GM23338 (cell line): ENCODE measurements at regions not wholly inside any gene's neighbourhood (a gene's known extent, or its start where the extent isn't known, plus 50 kb on each side); places are given as distances from the start of the nearest gene placed in this dataset.

Experiments
- ATAC-seq: fragments of 200-7000 bp; cut with Tn5 transposase; 3 replicates; pipeline ENCODE4 v1.9.1; 2020
- DNase-seq: peaks from one replicate; pipeline ENCODE4 v3.0.0-alpha.2; 2015; ENCODE audit warnings: low spot score
- H2AFZ ChIP-seq: fragments of 200-600 bp; sonication (generic); 2 replicates; pipeline ENCODE4 v1.8.0; 2016; ENCODE audit warnings: antibody characterized with exemption, mild to moderate bottlenecking, moderate library complexity
- H3F3A ChIP-seq: fragments of 200-600 bp; sonication (generic); replicated peaks from 2 replicates; pipeline ENCODE4 v1.8.0; 2017; ENCODE audit warnings: antibody characterized with exemption, mixed run types, low read depth
- H3K27ac ChIP-seq: fragments of 200-600 bp; sonication (generic); 2 replicates; pipeline ENCODE4 v1.6.1; 2016; ENCODE audit warnings: low read depth
- H3K27me3 ChIP-seq: fragments of 200-600 bp; sonication (generic); 2 replicates; pipeline ENCODE4 v1.8.0; 2016; ENCODE audit warnings: mild to moderate bottlenecking, mixed run types, moderate library complexity; ENCODE audit not compliant: insufficient read depth
- H3K36me3 ChIP-seq: fragments of 200-600 bp; sonication (generic); 2 replicates; pipeline ENCODE4 v1.8.0; 2016; ENCODE audit warnings: mild to moderate bottlenecking; ENCODE audit not compliant: insufficient read depth
- H3K4me1 ChIP-seq: fragments of 200-600 bp; sonication (generic); 2 replicates; pipeline ENCODE4 v1.8.0; 2016; ENCODE audit warnings: mild to moderate bottlenecking, moderate library complexity; ENCODE audit not compliant: insufficient read depth
- H3K4me2 ChIP-seq: fragments of 200-600 bp; sonication (generic); 2 replicates; pipeline ENCODE4 v1.7.1; 2017; ENCODE audit warnings: mixed run types
- H3K4me3 ChIP-seq: fragments of 200-600 bp; sonication (generic); 2 replicates; pipeline ENCODE4 v1.6.1; 2016; ENCODE audit warnings: mixed run types
- H3K79me2 ChIP-seq: fragments of 200-600 bp; sonication (generic); replicated peaks from 2 replicates; pipeline ENCODE4 v1.8.0; 2017; ENCODE audit warnings: mild to moderate bottlenecking; ENCODE audit not compliant: insufficient read depth
- H3K9me2 ChIP-seq: fragments of 200-600 bp; sonication (generic); 2 replicates; pipeline ENCODE4 v1.8.0; 2017; ENCODE audit not compliant: insufficient read depth
- H4K20me1 ChIP-seq: fragments of 200-600 bp; sonication (generic); replicated peaks from 2 replicates; pipeline ENCODE4 v1.8.0; 2017; ENCODE audit warnings: mild to moderate bottlenecking; ENCODE audit not compliant: insufficient read depth
- H3K27ac Mint-ChIP-seq: 2 replicates; pipeline ENCODE4 v1.8.0; 2020; ENCODE audit warnings: inconsistent platforms, mild to moderate bottlenecking, moderate library complexity, mixed read lengths
- H3K27me3 Mint-ChIP-seq: 3 replicates; pipeline ENCODE4 v1.8.0; 2022; ENCODE audit warnings: low read depth, mild to moderate bottlenecking, moderate library complexity, mixed read lengths, inconsistent platforms; ENCODE audit not compliant: insufficient read depth, poor library complexity
- H3K36me3 Mint-ChIP-seq: 3 replicates; pipeline ENCODE4 v1.8.0; 2021; ENCODE audit warnings: low read depth, mild to moderate bottlenecking, inconsistent platforms, moderate library complexity, mixed read lengths
- H3K4me1 Mint-ChIP-seq: 3 replicates; pipeline ENCODE4 v1.8.0; 2020; ENCODE audit warnings: mild to moderate bottlenecking, inconsistent platforms, mixed read lengths
- H3K4me3 Mint-ChIP-seq: 3 replicates; pipeline ENCODE4 v1.8.0; 2021; ENCODE audit warnings: moderate library complexity, mild to moderate bottlenecking, inconsistent platforms, mixed read lengths
- H3K9me3 Mint-ChIP-seq: 3 replicates; pipeline ENCODE4 v1.8.0; 2020; ENCODE audit warnings: moderate library complexity, mild to moderate bottlenecking, inconsistent platforms, mixed read lengths
- EZH2 ChIP-seq: fragments of 200-600 bp; sonication (generic); IDR thresholded peaks from one replicate; pipeline ENCODE4 v1.8.0; 2017; ENCODE audit warnings: antibody characterized with exemption, mild to moderate bottlenecking, low read depth; ENCODE audit not compliant: unreplicated experiment
- EZH2phosphoT487 ChIP-seq: fragments of 200-600 bp; sonication (generic); IDR thresholded peaks from one replicate; pipeline ENCODE4 v1.8.1; 2018; ENCODE audit warnings: antibody characterized with exemption; ENCODE audit not compliant: unreplicated experiment
- JUNB ChIP-seq: IDR thresholded peaks from one replicate; pipeline ENCODE4 v1.6.1; 2016; ENCODE audit warnings: antibody characterized with exemption; ENCODE audit not compliant: unreplicated experiment
- NANOG ChIP-seq: IDR thresholded peaks from 2 replicates; pipeline ENCODE4 v1.6.1; 2016; ENCODE audit warnings: antibody characterized with exemption, borderline replicate concordance
- POLR2AphosphoS5 ChIP-seq: IDR thresholded peaks from 2 replicates; pipeline ENCODE4 v1.6.1; 2016; ENCODE audit warnings: antibody characterized with exemption, low read depth
- STAT1 ChIP-seq: IDR thresholded peaks from one replicate; pipeline ENCODE4 v1.6.1; 2016; ENCODE audit warnings: antibody characterized with exemption; ENCODE audit not compliant: unreplicated experiment
- ZNF114 ChIP-seq: fragments of 250-450 bp; sonication (Bioruptor Pico); IDR thresholded peaks from 2 replicates; pipeline ENCODE4 v1.5.0; 2020; ENCODE audit warnings: mild to moderate bottlenecking, moderate library complexity
- TF ChIP-seq, protein P1 (sequence below): fragments of 250-450 bp; sonication (Bioruptor Pico); IDR thresholded peaks from 2 replicates; pipeline ENCODE4 v1.5.0; 2020; ENCODE audit warnings: mild to moderate bottlenecking, moderate library complexity

DNA sequence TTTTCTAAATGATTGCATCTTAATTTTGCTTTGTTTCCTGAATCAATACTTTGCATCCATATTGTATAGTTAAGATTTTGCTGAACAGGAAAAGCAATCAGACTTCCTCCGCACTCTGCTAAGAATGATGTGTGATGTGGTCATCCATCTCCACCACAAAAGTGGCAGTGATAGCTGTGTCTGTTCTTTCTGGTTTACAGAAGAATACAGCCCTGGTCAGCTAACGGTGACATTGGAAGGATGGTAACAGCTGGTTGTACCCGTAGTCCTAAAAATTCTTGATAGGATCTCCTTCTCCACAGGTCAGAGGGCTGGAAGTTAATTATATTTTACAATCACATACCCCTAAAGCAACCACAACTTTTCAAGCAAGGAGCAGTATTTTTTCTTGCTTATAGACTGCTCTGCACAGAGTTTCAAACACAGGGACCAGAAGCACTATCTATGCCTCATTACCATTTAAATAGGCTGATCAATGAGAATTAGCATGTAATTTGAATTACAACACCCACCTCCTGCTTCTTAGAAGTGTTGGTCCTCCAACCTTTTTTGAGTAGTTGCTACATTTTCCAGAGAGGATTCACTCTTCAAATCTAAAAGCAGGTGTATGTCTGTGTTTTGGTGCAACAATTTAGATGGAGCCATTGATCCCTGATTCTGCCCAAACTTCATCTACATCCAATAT, 1191.9 kb upstream of the NUDT12 start:
- no peaks in the 10 kb centered on the region for H4K20me1 ChIP-seq
- no peak overlapping the region for H3K4me3 ChIP-seq
- no peaks in the 10 kb centered on the region for H3K79me2 ChIP-seq
- Mint-ChIP-seq H3K4me1 (peaks cover 20% of the 10 kb centered on the region), H3K4me3 (peak overlapping the region; percentile 9; the same call in 1 of the 3 replicates), H3K9me3 (peaks cover 4% of the 10 kb centered on the region; the same call in 2 of the 3 replicates), H3K27ac (peak overlapping the region; percentile 36; the same call in 1 of the 2 replicates), H3K27me3 (no peaks in the 10 kb centered on the region), H3K36me3 (peaks cover 7% of the 10 kb centered on the region; the same call in 1 of the 3 replicates)
- DNase-seq (peak; percentile 71), ATAC-seq (peak; percentile 92)
- TF ChIP-seq, protein P1, sequence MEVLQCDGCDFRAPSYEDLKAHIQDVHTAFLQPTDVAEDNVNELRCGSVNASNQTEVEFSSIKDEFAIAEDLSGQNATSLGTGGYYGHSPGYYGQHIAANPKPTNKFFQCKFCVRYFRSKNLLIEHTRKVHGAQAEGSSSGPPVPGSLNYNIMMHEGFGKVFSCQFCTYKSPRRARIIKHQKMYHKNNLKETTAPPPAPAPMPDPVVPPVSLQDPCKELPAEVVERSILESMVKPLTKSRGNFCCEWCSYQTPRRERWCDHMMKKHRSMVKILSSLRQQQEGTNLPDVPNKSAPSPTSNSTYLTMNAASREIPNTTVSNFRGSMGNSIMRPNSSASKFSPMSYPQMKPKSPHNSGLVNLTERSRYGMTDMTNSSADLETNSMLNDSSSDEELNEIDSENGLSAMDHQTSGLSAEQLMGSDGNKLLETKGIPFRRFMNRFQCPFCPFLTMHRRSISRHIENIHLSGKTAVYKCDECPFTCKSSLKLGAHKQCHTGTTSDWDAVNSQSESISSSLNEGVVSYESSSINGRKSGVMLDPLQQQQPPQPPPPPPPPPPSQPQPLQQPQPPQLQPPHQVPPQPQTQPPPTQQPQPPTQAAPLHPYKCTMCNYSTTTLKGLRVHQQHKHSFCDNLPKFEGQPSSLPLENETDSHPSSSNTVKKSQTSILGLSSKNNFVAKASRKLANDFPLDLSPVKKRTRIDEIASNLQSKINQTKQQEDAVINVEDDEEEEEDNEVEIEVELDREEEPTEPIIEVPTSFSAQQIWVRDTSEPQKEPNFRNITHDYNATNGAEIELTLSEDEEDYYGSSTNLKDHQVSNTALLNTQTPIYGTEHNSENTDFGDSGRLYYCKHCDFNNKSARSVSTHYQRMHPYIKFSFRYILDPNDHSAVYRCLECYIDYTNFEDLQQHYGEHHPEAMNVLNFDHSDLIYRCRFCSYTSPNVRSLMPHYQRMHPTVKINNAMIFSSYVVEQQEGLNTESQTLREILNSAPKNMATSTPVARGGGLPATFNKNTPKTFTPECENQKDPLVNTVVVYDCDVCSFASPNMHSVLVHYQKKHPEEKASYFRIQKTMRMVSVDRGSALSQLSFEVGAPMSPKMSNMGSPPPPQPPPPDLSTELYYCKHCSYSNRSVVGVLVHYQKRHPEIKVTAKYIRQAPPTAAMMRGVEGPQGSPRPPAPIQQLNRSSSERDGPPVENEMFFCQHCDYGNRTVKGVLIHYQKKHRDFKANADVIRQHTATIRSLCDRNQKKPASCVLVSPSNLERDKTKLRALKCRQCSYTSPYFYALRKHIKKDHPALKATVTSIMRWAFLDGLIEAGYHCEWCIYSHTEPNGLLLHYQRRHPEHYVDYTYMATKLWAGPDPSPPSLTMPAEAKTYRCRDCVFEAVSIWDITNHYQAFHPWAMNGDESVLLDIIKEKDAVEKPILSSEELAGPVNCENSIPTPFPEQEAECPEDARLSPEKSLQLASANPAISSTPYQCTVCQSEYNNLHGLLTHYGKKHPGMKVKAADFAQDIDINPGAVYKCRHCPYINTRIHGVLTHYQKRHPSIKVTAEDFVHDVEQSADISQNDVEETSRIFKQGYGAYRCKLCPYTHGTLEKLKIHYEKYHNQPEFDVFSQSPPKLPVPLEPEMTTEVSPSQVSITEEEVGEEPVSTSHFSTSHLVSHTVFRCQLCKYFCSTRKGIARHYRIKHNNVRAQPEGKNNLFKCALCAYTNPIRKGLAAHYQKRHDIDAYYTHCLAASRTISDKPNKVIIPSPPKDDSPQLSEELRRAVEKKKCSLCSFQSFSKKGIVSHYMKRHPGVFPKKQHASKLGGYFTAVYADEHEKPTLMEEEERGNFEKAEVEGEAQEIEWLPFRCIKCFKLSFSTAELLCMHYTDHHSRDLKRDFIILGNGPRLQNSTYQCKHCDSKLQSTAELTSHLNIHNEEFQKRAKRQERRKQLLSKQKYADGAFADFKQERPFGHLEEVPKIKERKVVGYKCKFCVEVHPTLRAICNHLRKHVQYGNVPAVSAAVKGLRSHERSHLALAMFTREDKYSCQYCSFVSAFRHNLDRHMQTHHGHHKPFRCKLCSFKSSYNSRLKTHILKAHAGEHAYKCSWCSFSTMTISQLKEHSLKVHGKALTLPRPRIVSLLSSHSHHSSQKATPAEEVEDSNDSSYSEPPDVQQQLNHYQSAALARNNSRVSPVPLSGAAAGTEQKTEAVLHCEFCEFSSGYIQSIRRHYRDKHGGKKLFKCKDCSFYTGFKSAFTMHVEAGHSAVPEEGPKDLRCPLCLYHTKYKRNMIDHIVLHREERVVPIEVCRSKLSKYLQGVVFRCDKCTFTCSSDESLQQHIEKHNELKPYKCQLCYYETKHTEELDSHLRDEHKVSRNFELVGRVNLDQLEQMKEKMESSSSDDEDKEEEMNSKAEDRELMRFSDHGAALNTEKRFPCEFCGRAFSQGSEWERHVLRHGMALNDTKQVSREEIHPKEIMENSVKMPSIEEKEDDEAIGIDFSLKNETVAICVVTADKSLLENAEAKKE (CRISPR knock-in tag) = no peak
- TF ChIP-seq STAT1 (no peak), ZNF114 (CRISPR knock-in tag) (no peak), JUNB (no peak)
- no peaks in the 10 kb centered on the region for H3K9me2 ChIP-seq
- no peaks in the 10 kb centered on the region for H3F3A ChIP-seq
- no peak overlapping the region for H3K27ac ChIP-seq
- no peaks in the 10 kb centered on the region for H3K36me3 ChIP-seq
- H2AFZ ChIP-seq = no peak overlapping the region
- H3K4me1 ChIP-seq = peaks cover 5% of the 10 kb centered on the region; the same call in 1 of the 2 replicates
- H3K27me3 ChIP-seq = no peaks in the 10 kb centered on the region
- peak overlapping the region; percentile 3; the same call in 1 of the 2 replicates for H3K4me2 ChIP-seq

DNA sequence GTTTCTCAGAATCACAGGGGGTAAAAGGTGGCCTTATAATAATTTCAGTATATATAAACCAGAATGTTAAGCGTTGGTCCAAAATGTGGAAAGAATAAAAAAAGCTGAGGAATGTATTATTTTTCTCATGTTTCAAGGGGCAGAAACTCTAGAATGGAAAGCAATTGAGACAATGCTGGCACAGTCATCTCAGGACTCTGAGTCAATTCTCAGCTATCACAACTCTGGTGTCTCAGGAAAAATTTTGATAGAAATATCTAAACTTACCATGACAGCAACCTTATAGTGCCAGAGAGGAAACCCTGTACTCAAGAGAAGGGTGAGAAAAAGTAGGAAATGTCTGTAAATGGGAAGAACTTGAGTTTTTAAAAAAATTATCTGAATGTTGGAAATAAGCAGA, 1189.4 kb upstream of the NUDT12 start:
- peaks cover 2% of the 10 kb centered on the region for H3K27me3 Mint-ChIP-seq
- TF ChIP-seq NANOG = no peak
- no peak for TF ChIP-seq EZH2phosphoT487
- TF ChIP-seq EZH2 = no peak
- no peak for TF ChIP-seq POLR2AphosphoS5

More for the DNA sequence above, 1189.4 kb upstream of the NUDT12 start:
- Histone ChIP-seq H3F3A (no peaks in the 10 kb centered on the region), H3K9me2 (no peaks in the 10 kb centered on the region; the same call in 1 of the 2 replicates), H3K27ac (no peak overlapping the region), H4K20me1 (no peaks in the 10 kb centered on the region), H2AFZ (no peak overlapping the region), H3K4me3 (no peak overlapping the region), H3K79me2 (no peaks in the 10 kb centered on the region), H3K4me1 (peaks cover 5% of the 10 kb centered on the region; the same call in 1 of the 2 replicates), H3K27me3 (no peaks in the 10 kb centered on the region), H3K4me2 (no peak overlapping the region), H3K36me3 (no peaks in the 10 kb centered on the region)
- Mint-ChIP-seq H3K4me1 (peaks cover 18% of the 10 kb centered on the region), H3K27ac (no peak overlapping the region), H3K4me3 (no peak overlapping the region), H3K36me3 (peaks cover 7% of the 10 kb centered on the region; the same call in 2 of the 3 replicates), H3K9me3 (peaks cover 11% of the 10 kb centered on the region)
- DNase-seq = no peak
- ATAC-seq = no peak
